GM23248 (cell line): ENCODE measurements at regions not wholly inside any gene's neighbourhood (a gene's known extent, or its start where the extent isn't known, plus 50 kb on each side); places are given as distances from the start of the nearest gene placed in this dataset.

Experiments
- DNase-seq: peaks from one replicate; pipeline ENCODE4 v3.0.0-alpha.2; 2015
- H2AFZ ChIP-seq: fragments of 200-600 bp; sonication (generic); 2 replicates; pipeline ENCODE4 v1.6.1; 2016; ENCODE audit warnings: antibody characterized with exemption
- H3F3A ChIP-seq: fragments of 200-600 bp; sonication (generic); 2 replicates; pipeline ENCODE4 v1.6.1; 2016; ENCODE audit warnings: mild to moderate bottlenecking, antibody characterized with exemption, mixed run types; ENCODE audit not compliant: insufficient read depth
- H3K27ac ChIP-seq: fragments of 200-600 bp; sonication (generic); 2 replicates; pipeline ENCODE4 v1.5.1; 2016; ENCODE audit warnings: mild to moderate bottlenecking
- H3K27me3 ChIP-seq: fragments of 200-600 bp; sonication (generic); replicated peaks from 2 replicates; pipeline ENCODE4 v1.6.1; 2016; ENCODE audit warnings: mild to moderate bottlenecking; ENCODE audit not compliant: insufficient read depth
- H3K36me3 ChIP-seq: fragments of 200-600 bp; sonication (generic); 2 replicates; pipeline ENCODE4 v1.6.1; 2016; ENCODE audit warnings: low read depth, mild to moderate bottlenecking
- H3K4me1 ChIP-seq: fragments of 200-600 bp; sonication (generic); 2 replicates; pipeline ENCODE4 v1.6.1; 2016; ENCODE audit warnings: mild to moderate bottlenecking; ENCODE audit not compliant: insufficient read depth
- H3K4me2 ChIP-seq: fragments of 200-600 bp; sonication (generic); one replicate; pipeline ENCODE4 v1.6.1; 2016; ENCODE audit warnings: mild to moderate bottlenecking; ENCODE audit not compliant: unreplicated experiment
- H3K4me3 ChIP-seq: fragments of 200-600 bp; sonication (generic); 2 replicates; pipeline ENCODE4 v1.5.1; 2016; ENCODE audit warnings: mild to moderate bottlenecking
- H3K79me2 ChIP-seq: fragments of 200-600 bp; sonication (generic); 2 replicates; pipeline ENCODE4 v1.6.1; 2016; ENCODE audit warnings: mild to moderate bottlenecking; ENCODE audit not compliant: insufficient read depth
- H3K9ac ChIP-seq: fragments of 200-600 bp; sonication (generic); 2 replicates; pipeline ENCODE4 v1.6.1; 2016; ENCODE audit warnings: mild to moderate bottlenecking
- H3K9me2 ChIP-seq: fragments of 200-600 bp; sonication (generic); 2 replicates; pipeline ENCODE4 v1.6.1; 2016; ENCODE audit warnings: mixed run types, mild to moderate bottlenecking, moderate library complexity; ENCODE audit not compliant: insufficient read depth
- H3K9me3 ChIP-seq: fragments of 200-600 bp; sonication (generic); one replicate; pipeline ENCODE4 v1.6.1; 2017; ENCODE audit warnings: low read depth
- H4K20me1 ChIP-seq: fragments of 200-600 bp; sonication (generic); 2 replicates; pipeline ENCODE4 v1.6.0; 2016; ENCODE audit not compliant: insufficient read depth
- EZH2 ChIP-seq: fragments of 200-600 bp; sonication (generic); IDR thresholded peaks from 2 replicates; pipeline ENCODE4 v1.6.1; 2018; ENCODE audit warnings: antibody characterized with exemption, mild to moderate bottlenecking; ENCODE audit not compliant: insufficient read depth, poor library complexity, severe bottlenecking
- EZH2phosphoT487 ChIP-seq: fragments of 200-600 bp; sonication (generic); IDR thresholded peaks from 2 replicates; pipeline ENCODE4 v1.6.1; 2018; ENCODE audit warnings: antibody characterized with exemption, moderate library complexity, mild to moderate bottlenecking, low read depth; ENCODE audit not compliant: insufficient read depth
- WGBS, 2 experiments: methylation state at CpG; one replicate each; pipeline ENCODE4 v1.1.6; 2015 to 2017; ENCODE audit warnings: low lambda C conversion rate in 2 of 2, low coverage in 1 of 2; ENCODE audit errors: missing lambda C conversion rate in 2 of 2; 5-methylcytosine and 5-hydroxymethylcytosine counted together
- in situ Hi-C: fragments of 300-500 bp; cut with MboI; formaldehyde crosslinking; loops from 2 replicates; pipeline ENCODE4 v1.15.0; 2020

DNA sequence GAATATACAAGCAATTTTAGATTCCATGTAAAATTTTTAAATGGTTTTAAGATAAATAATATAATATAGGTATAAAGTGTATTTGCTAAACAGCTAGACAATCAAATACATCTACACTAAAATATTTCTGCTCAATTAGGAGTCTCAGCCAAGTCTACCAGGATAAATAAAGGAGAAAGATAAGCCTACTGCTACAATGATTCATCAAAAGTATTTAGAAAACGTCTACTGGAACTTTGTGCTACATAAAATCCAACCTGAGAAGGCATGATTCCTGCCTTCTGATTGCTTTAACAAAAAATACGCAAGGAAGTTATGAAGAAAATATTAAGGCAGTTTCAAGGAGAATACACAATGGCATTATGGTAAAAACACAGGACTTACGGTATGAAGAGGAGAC is 570.6 kb downstream of the EFNA5 start:
- no peaks in the 10 kb centered on the region for H3K9me3 ChIP-seq
- no peak for DNase-seq
- in situ Hi-C loops, result no loop called here

DNA sequence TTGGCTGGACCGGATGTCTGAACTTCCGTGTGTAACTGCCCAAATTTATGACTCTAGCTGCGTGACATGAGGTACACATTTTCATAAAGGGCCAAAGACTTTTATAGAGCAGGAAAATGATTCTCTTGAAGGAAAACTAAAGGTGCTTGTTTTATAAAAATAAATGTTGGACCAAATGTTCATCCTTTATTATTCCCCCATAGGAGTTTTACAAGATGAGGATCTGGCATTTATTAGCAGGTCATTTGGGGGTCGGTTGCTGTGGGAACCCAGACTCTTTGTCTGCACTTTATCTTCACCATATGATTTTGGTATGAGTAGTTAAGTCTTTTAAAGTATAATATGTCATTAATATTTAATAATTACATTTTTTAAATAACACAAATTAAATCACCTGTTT is 571.2 kb downstream of the EFNA5 start:
- in situ Hi-C loops, result no loop called here
- WGBS, 2 experiments, result 48 to 51% methylated on average over 4 of the region's 4 CpGs

More for the DNA sequence above, 570.6 kb downstream of the EFNA5 start:
- Histone ChIP-seq H2AFZ (no peak overlapping the region), H3K9me2 (no peaks in the 10 kb centered on the region), H3K36me3 (no peaks in the 10 kb centered on the region), H3K79me2 (no peaks in the 10 kb centered on the region), H3F3A (no peaks in the 10 kb centered on the region), H3K27me3 (no peaks in the 10 kb centered on the region), H3K4me2 (no peak overlapping the region), H3K9ac (no peak overlapping the region), H4K20me1 (no peaks in the 10 kb centered on the region), H3K4me1 (no peaks in the 10 kb centered on the region), H3K27ac (no peak overlapping the region), H3K4me3 (no peak overlapping the region)
- WGBS, 2 experiments, result 36 to 42% methylated on average over 3 of the region's 3 CpGs
- TF ChIP-seq EZH2phosphoT487, result no peak

DNA sequence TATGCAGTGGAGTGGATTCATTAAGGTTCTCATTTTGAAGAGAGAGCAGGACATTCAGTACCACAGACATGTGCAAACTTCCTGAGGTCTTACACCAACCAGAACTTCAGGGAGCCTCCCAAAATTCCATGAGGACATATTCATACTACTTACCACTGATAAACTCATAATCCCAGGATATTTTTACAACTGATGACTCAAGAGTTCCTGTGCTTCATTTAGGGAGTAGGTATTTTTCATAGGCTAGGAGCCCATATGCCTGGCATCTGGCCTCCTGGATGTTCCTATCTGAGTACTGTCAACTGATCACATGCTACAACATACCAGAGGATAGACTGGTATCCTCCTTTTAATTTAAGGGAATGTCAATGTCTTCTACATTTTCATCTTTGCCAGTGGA is 578.0 kb downstream of the EFNA5 start:
- Histone ChIP-seq H3K79me2 (no peaks in the 10 kb centered on the region), H3K4me3 (no peak overlapping the region), H3K36me3 (no peaks in the 10 kb centered on the region), H3F3A (no peaks in the 10 kb centered on the region), H3K9ac (no peak overlapping the region), H4K20me1 (no peaks in the 10 kb centered on the region), H3K27me3 (no peaks in the 10 kb centered on the region), H2AFZ (no peak overlapping the region), H3K9me2 (no peaks in the 10 kb centered on the region), H3K27ac (no peak overlapping the region), H3K4me1 (no peaks in the 10 kb centered on the region), H3K9me3 (no peaks in the 10 kb centered on the region), H3K4me2 (no peak overlapping the region)
- TF ChIP-seq EZH2, result no peak
- no peak for TF ChIP-seq EZH2phosphoT487
- DNase-seq, result no peak
- in situ Hi-C loops, result no loop called here

More for the DNA sequence above, 571.2 kb downstream of the EFNA5 start:
- no peak overlapping the region for H3K27ac ChIP-seq
- no peaks in the 10 kb centered on the region for H3K9me2 ChIP-seq
- H3K36me3 ChIP-seq, result no peaks in the 10 kb centered on the region
- TF ChIP-seq EZH2phosphoT487 (no peak), EZH2 (no peak)
- H3F3A ChIP-seq, result no peaks in the 10 kb centered on the region
- H4K20me1 ChIP-seq, result no peaks in the 10 kb centered on the region
- no peaks in the 10 kb centered on the region for H3K9me3 ChIP-seq
- H3K4me1 ChIP-seq, result no peaks in the 10 kb centered on the region
- no peak overlapping the region for H3K4me2 ChIP-seq
- H2AFZ ChIP-seq, result no peak overlapping the region
- no peak for DNase-seq
- H3K27me3 ChIP-seq, result no peaks in the 10 kb centered on the region
- no peak overlapping the region for H3K9ac ChIP-seq
- H3K79me2 ChIP-seq, result no peaks in the 10 kb centered on the region
- no peak overlapping the region for H3K4me3 ChIP-seq

DNA sequence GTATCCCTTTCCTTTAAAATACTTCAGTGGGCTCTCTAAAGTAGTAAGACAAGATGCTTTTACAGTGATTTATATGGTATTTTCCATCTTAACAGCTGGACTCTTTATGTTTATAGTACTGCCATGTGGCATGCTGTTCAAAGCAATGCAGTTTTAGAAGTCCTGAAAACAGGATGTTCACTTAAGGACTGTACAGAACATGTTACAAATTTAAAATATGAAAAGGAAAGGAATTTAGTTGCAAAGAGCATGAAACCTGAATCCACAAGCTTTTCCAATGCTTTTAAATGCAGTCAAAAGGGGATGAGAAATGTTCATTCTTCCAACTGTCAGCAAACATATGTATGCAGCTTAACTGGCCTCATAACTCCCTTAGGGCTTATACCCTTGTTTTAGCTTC is 580.2 kb downstream of the EFNA5 start:
- no peaks in the 10 kb centered on the region for H4K20me1 ChIP-seq
- H2AFZ ChIP-seq, result no peak overlapping the region
- in situ Hi-C loops, result no loop called here
- H3K27me3 ChIP-seq, result no peaks in the 10 kb centered on the region
- H3K79me2 ChIP-seq, result no peaks in the 10 kb centered on the region
- no peaks in the 10 kb centered on the region for H3F3A ChIP-seq
- no peaks in the 10 kb centered on the region for H3K36me3 ChIP-seq
- TF ChIP-seq EZH2phosphoT487, result no peak
- TF ChIP-seq EZH2, result no peak
- H3K27ac ChIP-seq, result no peak overlapping the region
- DNase-seq, result no peak
- H3K9me2 ChIP-seq, result no peaks in the 10 kb centered on the region
- H3K4me2 ChIP-seq, result no peak overlapping the region
- H3K4me3 ChIP-seq, result no peak overlapping the region
- no peaks in the 10 kb centered on the region for H3K9me3 ChIP-seq
- H3K9ac ChIP-seq, result no peak overlapping the region
- H3K4me1 ChIP-seq, result no peaks in the 10 kb centered on the region

DNA sequence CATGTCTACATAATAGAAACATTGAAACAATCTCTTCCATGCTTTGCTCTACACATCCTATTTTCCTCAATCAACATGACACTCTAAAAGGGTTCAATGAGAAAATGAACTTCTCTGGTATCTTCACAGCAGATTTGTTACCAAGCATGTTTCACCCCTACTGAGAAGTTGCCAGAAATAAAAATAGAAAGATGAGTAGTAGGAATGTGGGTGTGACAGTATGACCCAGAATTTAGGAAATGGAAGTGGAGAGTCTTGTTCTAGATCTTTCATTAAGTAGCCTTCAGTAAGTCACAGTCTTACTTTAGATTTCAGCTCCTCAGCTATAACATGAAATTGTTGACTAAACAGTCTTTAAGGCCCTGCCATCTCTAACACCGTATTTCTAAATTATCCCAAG is 581.8 kb downstream of the EFNA5 start:
- no peaks in the 10 kb centered on the region for H3K9me3 ChIP-seq
- no peak overlapping the region for H3K4me3 ChIP-seq
- DNase-seq, result no peak
- H2AFZ ChIP-seq, result no peak overlapping the region
- H3K79me2 ChIP-seq, result no peaks in the 10 kb centered on the region
- no peak for TF ChIP-seq EZH2phosphoT487
- no peak for TF ChIP-seq EZH2
- no peak overlapping the region for H3K9ac ChIP-seq
- H3K9me2 ChIP-seq, result no peaks in the 10 kb centered on the region
- H3K4me1 ChIP-seq, result no peaks in the 10 kb centered on the region
- H4K20me1 ChIP-seq, result no peaks in the 10 kb centered on the region
- WGBS, 2 experiments, result 38 to 54% methylated on average over 1 of the region's 1 CpG
- no peak overlapping the region for H3K4me2 ChIP-seq
- no peaks in the 10 kb centered on the region for H3F3A ChIP-seq
- in situ Hi-C loops, result no loop called here
- no peak overlapping the region for H3K27ac ChIP-seq
- H3K36me3 ChIP-seq, result no peaks in the 10 kb centered on the region
- H3K27me3 ChIP-seq, result no peaks in the 10 kb centered on the region
